ENCODE measurements at regions not wholly inside any gene's neighbourhood (a gene's known extent, or its start where the extent isn't known, plus 50 kb on each side); places are given as distances from the start of the nearest gene placed in this dataset.
"Not testable (repeated sequence)": the region's sequence is repeated elsewhere in the genome, so short reads cannot be mapped to it uniquely, and the experiment has no call there.

GRCh38 chr7:84780158-84781124 lies 406.4 kb downstream of the SEMA3D start:
- DNase-seq (ENCODE audit: extremely low read depth in 1 of 11, low read depth in 9 of 11, low spot score in 4 of 11): no peak

DNA sequence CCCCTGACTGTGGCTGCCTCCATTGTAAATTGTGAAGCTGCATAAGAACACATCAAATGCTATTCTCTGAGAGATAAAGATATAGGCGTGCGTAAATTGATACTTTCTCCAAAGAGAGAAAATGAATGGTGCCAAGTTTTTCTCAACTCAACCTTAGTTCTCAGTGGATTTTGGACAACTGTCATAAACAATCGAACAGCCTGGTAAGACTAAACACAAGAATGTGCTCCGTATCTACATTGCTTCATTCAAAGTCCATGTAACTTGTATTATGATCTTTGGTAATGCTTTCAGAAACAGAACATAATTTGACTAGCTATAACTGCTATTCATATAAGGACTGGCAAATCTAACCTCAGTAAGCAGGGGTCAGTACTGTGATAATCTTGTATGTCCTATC lies 429.1 kb downstream of the SEMA3D start:
- no peak for DNase-seq (ENCODE audit: extremely low read depth in 1 of 11, low read depth in 9 of 11, low spot score in 4 of 11)

DNA sequence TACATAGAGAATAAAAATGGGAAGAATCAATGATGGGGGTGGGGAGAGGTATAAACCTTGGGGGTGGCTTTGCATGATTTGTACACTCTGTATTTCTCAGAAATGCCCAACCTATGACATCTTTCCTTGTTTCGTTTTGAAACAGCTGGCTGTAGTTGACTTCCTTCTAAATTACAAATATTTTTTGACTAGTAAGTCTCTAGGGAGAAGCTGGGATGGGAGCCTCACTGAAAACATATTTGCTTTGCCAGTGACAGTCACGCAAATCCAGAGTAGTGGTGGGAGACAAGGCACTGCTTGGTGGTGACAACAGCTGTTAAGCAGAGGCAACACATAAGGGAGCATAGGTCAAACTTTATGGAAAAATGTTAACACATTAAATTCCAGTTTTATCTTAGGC lies 440.5 kb downstream of the SEMA3D start:
- DNase-seq (ENCODE audit: extremely low read depth in 1 of 11, low read depth in 9 of 11, low spot score in 4 of 11): no peak

DNA sequence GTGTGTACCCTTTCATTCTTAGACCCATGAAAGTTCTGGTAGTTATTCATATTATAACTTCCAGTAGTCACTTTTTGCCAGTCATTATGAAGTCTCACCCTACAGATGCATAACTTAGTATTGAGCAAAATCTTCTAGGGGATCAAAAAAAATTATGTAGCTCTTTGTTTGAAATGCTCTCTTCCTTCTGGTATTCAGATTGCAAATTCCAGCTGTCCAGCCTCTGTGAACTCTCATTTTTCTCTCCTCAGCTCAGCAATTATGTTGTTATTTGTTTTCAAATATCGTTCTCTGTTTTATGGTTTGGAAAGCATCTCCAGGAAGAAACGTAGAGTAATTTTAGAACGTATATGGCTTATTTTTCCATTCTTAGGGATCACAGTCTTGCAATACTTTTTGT lies 442.5 kb downstream of the SEMA3D start:
- DNase-seq (ENCODE audit: extremely low read depth in 1 of 11, low read depth in 9 of 11, low spot score in 4 of 11): no peak

DNA sequence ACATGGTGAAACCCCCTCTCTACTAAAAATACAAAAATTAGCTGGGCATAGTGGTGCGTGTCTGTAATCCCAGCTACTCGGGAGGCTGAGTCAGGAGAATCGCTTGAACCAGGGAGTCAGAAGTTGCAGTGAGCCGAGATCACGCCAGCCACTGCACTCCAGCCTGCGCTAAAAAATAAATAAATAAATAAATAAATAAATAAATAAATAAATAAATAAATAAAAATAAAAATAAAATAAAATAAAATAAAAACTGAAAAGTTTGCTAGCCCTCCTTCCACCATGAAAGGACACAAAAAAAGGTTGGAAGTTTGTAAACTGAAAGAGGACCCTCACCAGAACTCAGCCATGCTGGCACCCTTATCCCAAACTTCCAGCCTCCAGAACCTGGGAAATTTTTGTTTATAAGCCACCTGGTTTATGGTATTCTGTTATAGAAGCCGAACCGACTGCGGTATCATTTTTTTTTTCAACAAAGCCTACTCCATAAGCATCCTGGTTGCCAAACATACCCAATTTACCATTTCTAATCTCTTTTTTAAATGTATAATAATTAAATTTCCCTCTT lies 448.2 kb downstream of the SEMA3D start:
- no peak for DNase-seq (ENCODE audit: extremely low read depth in 1 of 11, low read depth in 9 of 11, low spot score in 4 of 11)

- DNase-seq (ENCODE audit: extremely low read depth in 1 of 11, low read depth in 9 of 11, low spot score in 4 of 11): no peak
Observed at GRCh38 chr7:84735677-84736076, 451.2 kb downstream of the SEMA3D start.

DNA sequence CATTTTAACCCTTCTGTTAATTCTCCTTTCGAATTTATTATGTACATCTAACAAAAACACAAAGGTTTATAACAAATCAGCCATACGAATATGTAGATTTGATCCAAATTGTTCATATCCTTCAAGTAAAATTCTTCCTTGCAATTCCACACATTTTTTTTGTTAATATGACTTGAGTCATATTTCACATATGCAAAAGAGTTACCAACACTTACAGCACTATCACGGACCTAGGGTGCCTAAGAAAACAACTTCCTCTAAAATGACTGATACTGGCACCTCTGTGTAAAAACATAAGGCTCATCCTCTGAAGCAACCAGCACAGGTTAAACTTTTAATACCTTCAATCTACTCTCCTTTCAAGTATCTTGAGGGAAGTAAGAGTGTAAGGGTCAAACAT lies 451.8 kb downstream of the SEMA3D start:
- no peak for DNase-seq (ENCODE audit: extremely low read depth in 1 of 11, low read depth in 9 of 11, low spot score in 4 of 11)

DNA sequence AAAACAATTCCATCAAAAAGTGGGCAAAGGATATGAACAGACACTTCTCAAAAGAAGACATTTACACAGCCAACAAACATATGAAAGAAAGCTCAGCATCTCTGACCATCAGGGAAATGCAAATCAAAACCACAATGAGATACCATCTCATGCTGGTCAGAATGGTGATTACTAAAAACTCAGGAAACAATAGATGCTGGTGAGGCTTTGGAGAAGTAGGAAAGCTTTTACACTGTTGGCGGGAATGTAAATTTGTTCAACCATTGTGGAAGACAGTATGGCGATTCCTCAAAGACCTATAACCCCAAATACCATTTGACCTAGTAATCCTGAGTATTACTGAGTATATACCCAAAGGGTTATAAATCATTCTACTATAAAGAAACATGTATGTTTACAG lies 452.9 kb downstream of the SEMA3D start:
- DNase-seq (ENCODE audit: extremely low read depth in 1 of 11, low read depth in 9 of 11, low spot score in 4 of 11): not testable (repeated sequence)

DNA sequence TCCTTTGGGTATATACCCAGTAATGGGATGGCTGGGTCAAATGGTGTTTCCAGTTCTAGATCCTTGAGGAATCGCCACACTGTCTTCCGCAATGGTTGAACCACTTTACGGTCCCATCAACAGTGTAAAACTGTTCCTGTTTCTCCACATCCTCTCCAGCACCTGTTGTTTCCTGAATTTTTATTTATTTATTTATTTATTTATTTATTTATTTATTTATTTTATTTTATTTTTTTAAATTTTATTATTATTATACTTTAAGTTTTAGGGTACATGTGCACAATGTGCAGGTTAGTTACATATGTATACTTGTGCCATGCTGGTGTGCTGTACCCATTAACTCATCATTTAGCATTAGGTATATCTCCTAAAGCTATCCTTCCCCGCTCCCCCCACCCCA lies 456.0 kb downstream of the SEMA3D start:
- DNase-seq (ENCODE audit: extremely low read depth in 1 of 11, low read depth in 9 of 11, low spot score in 4 of 11): not testable (repeated sequence)

DNA sequence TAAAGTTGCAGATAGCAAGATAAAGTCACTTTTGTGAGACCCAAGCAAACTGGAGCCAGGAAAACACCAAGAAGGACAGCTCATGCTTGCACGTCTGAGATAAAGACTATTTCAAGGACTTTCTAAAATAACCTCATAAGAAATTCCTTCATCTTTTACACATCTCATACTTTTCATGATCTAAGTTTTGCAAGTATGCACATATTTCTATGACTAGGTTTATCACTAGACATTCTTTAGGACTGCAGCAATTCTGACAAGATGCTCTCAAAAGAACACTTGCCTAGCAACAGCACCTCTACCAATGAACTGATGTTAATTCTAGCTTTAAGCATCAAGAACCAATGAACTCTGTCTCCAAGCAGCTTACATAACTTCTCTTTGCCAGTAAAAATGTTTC lies 457.6 kb downstream of the SEMA3D start:
- DNase-seq (ENCODE audit: extremely low read depth in 1 of 11, low read depth in 9 of 11, low spot score in 4 of 11): no peak

GRCh38 chr7:84722734-84723133 lies 464.1 kb downstream of the SEMA3D start:
- no peak for DNase-seq (ENCODE audit: extremely low read depth in 1 of 11, low read depth in 9 of 11, low spot score in 4 of 11)

DNA sequence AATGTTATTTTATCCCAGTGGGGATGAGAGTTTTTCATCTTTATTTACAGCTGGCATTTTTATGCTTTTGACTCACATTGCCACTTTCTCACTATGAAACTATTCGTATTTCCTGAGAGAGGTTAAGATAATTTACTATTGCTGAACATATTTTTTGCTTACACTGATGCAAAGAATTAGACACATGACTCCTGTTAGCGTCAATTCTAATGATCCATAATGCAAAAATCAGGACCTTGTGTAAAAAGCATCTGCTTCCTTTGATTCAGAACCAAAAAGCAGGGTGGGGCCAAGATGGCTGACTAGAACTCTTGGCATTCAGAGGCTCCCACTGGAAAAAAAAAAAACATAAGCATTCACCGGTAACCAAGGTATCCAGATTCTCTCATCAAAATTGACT lies 464.8 kb downstream of the SEMA3D start:
- DNase-seq (ENCODE audit: extremely low read depth in 1 of 11, low read depth in 9 of 11, low spot score in 4 of 11): no peak

DNA sequence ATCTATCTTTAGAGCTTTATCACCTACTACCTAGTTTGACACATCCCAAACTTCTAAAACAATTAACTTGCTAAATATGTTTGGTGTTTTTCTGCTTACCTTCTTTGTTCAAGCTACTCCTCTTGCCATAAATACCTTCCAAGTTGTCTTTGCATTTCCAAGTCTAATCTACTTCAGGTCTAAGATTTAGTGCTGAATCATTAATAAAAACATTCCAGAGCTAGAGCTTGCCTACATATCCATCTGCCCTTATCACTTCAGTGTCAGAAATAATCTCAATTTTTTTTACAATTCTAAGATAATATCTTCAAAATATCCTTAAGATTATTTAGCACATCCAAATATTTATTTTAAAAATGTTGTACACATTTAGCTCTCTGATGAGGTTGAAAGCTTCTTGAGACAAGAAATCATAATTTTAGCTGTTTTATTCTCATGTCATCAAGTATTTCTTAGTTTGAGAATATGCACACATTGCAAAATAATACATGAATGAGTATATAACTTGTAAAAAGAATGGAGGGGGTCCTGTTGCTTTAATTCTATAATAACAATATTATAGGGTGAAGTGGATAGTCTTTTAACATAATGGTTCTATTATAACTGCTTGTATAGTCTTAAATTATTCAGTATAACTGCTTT lies 466.3 kb downstream of the SEMA3D start:
- DNase-seq (ENCODE audit: extremely low read depth in 1 of 11, low read depth in 9 of 11, low spot score in 4 of 11): no peak

DNA sequence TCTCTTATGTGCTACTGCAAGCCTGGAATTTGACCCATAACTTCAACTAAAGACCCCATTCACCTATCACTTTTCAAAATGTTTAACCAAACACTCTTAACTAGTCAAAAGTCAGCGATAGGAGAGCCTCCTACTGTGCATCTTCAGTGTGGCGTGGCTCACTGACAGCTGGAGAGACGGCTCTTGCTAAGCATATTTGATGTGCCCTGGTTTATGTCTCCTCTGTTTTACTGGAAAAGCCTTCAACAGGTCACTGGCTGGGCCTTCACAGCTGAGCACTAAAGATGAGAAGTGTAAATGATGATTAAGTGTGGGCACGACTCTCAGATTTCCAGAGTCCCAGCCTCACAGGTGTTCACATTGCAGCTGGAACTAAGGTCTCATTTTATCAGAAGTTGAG lies 472.1 kb downstream of the SEMA3D start:
- DNase-seq (ENCODE audit: extremely low read depth in 1 of 11, low read depth in 9 of 11, low spot score in 4 of 11): no peak

DNA sequence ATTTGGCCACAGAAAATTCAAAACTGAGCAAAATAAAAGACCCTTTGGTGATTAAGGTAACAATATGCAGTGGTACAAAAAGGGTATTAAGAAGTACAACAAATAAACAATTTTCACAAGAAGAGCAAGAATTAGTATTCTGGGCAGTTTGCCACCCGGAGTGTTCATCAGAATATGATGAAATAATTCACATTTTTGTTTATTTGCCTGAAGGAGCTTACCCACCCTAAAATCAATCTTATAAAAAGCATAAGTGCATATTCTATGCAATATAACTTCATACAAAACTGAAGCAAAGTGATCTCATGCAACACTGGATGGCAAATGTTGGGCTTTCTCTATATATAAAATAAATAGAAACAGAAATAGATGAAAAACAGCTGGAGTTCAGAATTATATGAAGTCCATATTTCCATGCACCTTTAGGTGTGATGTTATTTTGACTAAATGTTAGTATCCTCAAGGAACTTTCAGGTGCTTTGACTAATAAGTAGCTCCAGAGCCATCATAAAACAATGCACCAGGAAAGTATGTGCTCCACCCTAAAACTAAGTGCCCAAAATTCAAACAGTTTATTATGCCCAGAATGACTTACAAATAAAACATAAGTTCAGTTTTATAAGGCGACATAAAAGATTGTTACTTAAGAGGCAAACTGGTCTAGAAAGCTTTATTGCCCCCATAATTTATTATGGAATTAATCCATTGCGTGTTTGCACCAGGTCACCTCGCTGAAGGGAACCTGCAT lies 474.3 kb downstream of the SEMA3D start:
- no peak for DNase-seq (ENCODE audit: extremely low read depth in 1 of 11, low read depth in 9 of 11, low spot score in 4 of 11)

GRCh38 chr7:84710538-84710937 lies 476.3 kb downstream of the SEMA3D start:
- DNase-seq (ENCODE audit: extremely low read depth in 1 of 11, low read depth in 9 of 11, low spot score in 4 of 11): not testable (repeated sequence)

GRCh38 chr7:84705706-84706105 lies 481.1 kb downstream of the SEMA3D start:
- no peak for DNase-seq (ENCODE audit: extremely low read depth in 1 of 11, low read depth in 9 of 11, low spot score in 4 of 11)

GRCh38 chr7:84705079-84705478 lies 481.8 kb downstream of the SEMA3D start:
- DNase-seq (ENCODE audit: extremely low read depth in 1 of 11, low read depth in 9 of 11, low spot score in 4 of 11): no peak

GRCh38 chr7:84704380-84704779 lies 482.5 kb downstream of the SEMA3D start:
- no peak for DNase-seq (ENCODE audit: extremely low read depth in 1 of 11, low read depth in 9 of 11, low spot score in 4 of 11)

Measured in renal cortex interstitium (tissue), 11 donors.